ENCODE measurements at regions not wholly inside any gene's neighbourhood (a gene's known extent, or its start where the extent isn't known, plus 50 kb on each side); places are given as distances from the start of the nearest gene placed in this dataset.
A peak's percentile ranks its signal among the peaks of the same experiment; 100 is the strongest.

DNA sequence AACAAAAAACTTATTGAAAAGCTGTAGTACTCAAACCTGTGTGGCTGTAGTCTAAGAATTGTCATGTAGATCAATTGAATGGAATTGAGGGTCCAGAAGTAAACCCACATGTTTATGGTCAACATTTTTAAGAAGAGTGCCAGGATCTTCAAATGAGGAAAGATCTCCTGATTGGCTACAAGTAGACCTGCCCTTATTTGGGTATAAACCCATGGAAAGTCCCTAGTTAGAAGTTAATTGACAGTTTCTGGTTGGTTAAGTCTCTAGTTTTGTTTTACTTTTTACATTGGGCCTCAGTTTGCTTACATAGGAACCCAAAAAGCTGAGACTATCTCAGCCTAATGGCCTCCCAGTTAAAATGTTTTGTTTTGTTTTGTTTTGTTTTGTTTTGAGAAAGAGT is 91.9 kb upstream of the RESF1 start:
- no peak for DNase-seq

DNA sequence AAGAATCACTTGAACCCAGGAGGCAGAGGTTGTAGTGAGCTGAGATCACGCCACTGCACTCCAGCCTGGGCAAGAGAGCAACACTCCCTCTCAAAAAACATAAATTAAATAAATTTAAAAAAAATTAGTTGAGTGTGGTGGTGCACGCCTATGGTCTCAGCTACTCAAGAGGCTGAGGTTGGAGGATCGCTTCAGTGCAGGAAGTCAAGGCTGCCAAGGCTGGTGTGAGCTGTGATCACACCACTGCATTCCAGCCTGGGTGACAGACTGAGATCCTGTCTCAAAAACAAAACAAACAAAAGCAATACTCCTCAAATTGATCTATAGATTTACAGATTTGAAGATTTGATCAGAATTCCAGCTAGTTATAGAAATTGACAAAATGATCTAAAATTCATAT is 92.7 kb upstream of the RESF1 start:
- DNase-seq = no peak

DNA sequence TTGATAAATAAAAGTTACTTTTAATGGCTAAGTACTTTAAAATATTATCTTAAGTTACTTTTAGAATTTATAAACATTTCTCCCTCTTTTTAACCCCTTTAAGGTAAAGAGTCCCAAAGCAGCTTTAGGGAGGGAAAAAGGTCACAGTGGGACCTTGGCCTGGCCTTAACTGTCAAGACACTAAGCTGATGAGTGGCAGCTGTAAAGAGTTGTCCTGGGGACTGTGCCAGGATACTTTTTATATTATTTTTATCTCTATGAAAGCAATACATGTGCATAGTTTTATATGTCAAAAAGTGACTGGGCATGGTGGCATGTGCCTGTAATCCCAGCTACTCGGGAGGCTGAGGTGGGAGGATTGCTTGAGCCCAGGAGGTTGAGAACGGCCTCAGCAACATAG is 94.2 kb upstream of the RESF1 start:
- DNase-seq = no peak

DNA sequence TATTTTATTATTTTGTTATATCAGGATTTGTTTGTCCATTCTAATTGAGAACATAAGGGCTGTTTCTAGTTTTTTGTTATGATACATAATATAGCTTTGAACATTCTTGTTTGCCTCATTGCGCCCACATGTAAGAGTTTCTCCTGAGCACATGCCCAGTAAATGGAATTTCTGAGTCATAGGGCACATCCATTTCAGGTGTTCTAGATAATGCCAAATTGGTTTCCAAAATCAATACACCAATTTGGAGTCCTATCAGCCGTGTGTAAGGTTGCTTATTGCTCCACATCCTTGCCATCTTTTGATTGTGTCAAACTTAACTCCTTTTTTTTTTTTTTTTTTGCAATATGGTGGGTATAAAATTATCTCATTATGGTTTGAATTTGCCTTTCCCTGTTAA is 97.9 kb upstream of the RESF1 start:
- DNase-seq = no peak

DNA sequence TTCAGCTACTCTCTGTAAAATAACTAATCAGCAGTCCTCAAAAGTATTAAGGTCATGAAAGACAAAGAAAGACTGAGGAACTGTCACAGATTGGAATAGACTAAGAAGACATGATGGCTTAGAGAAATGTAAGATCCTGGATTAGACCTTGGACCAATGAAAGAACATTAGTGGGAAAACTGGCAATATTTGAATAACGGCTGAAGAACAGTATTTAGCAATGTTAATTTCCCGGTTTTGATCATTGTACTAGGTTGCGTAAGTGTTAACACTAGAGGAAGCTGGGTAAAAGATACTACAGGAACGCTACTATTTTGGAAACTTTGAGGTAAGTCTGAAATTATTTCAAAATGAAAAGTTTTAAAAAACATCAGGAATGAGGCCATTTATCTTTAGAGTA is 98.8 kb upstream of the RESF1 start:
- DNase-seq = no peak

DNA sequence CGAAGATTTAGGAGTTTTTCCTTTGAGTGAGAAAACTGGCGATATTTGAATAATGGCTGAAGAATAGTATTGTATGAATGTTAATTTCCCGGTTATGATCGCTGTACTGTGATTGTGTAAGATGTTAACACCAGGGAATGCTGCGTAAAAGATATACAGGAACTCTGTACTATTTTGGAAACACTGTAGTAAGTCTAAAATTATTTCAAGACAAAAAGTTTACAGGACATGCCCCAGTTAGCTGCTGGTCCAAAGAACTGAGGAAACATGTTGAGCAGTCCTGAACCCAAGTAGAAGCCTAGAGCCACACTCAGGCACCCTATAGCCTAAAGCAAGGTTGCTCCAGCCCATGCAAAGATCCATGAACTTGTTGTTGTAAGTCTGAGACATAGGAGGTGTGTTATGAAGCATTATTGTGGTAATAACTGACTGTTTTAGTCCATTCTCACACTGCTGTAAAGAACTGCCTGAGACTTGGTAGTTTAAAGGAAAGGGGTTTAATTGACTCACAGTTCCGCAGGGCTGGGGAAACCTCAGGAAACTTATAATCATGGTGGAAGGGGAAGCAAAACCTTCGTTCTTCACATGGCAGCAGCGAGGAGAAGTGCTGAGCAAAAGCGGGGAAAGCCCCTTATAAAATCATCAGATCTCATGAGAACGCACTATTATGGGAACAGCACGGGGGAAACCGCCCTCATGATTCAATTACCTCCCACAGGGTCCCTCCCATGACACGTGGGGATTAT is 99.8 kb upstream of the RESF1 start:
- peak; percentile 7 to 9 for DNase-seq

DNA sequence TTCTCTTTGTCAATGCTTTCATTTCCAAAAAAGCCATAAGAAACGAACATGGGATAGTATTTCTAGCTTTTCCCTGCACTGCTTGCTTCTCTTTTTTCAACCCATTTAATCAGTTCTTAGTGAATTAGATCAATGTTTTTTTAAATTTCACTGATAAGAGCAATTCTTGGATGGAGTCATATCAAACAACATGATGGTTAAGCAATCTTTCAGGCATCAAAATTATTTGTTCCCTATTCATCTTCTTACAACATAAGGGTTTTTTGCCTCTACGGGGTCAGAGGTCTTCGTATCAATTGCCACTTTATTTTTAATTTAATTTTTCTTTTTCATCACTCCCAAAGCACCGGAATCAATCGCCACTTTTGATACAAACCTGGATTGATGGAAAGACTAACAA is 103.8 kb upstream of the RESF1 start:
- DNase-seq = no peak

DNA sequence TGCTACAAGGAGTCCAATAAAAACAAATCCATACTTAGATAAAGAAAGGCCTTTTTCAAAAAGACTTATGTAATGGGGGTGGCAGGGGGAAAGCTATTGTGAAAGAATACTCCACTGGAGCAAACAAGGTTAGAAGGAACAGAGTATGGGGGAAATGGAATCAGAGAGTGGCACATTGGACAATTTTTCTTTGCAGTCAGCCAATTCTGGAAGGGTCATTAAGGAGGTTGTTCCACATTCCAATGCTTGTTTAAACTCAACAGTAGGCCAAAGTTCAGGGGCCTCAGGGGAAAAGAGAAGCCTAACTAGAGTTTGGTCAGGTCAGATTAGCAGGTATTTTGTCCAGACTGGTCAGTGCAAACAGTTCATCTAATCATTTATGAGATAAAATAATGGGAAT is 105.2 kb upstream of the RESF1 start:
- DNase-seq = no peak

DNA sequence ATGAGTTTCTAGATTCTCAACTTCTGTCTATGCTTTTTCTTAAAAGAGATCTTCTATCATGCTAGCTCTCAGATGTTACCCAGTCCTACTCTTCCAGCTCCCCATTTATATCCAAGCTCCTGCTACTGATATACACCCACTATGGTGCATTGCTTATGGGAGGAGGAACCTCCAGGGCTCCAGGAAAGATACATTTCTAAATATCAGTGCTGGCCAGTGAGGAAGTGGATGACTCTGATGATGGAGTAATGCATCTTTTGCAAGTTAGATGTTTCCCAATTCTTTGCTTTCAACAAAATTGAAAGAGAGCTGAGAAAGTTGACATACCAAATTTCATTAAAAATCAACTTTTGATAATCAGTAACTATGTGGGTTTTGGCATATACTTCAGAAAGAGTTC is 105.7 kb upstream of the RESF1 start:
- DNase-seq = no peak

DNA sequence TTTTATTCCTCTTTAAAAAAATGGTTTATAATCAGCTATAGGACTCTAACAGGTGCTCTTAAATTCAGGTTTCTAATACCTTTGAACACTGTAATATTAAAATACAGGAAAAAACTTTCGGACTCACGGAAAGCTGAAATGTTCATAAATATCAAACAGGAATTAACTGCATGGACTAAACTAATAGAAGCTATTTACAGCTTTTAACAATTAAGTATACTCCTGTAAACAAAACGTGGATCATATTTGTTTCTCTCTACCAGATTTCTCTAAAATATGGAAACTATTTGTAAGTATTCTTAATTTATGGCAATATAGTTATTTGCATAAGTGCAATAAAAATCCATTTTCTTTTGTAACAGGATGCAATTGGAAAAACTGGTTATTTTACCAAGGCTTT is 108.9 kb upstream of the RESF1 start:
- no peak for DNase-seq

DNA sequence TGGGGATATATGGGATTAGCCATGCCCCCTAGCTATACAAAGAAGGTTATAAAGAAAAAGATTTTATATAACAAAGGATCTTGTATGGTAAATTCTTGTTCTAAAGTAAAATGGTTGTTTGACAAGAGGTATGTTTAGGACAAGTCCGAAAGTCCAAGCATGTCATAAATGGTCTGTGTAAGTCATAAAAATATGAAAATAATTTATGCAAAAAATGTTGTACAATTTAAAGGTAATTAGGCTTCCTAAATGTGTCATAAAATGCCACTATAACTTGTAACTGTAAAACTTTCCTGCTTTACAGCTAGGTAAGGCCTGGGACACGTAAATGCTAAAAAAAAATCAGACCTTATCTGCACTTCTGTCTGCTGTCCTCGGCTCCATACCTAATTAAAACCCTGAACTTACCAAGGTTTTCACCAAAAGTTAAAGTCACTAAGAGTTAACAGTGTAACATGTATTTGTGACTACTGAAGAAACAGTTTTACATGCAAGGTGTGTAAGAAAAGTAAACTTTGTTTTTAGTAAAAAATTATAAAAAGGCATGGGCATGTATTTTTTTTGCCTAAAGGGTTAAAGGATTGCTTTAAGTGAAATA is 110.0 kb upstream of the RESF1 start:
- no peak for DNase-seq

DNA sequence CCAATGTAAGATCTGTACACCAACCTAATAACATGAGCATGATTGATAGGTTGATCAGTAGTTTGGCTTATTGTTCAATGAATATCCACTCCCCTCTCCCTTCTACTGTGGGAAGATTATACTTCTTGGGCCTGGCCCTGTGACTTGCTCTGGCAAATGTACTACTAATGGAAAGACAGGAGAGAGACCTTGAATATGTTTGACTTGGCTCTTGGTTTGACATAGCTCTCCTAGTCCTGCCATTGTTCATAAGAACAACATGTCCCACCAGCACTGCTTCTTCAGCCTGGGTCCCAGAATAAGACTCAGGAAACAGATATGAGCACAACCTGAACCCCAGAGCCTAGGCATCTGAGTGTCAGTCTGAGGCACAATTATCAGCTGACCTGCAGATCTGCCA is 112.8 kb upstream of the RESF1 start:
- no peak for DNase-seq

DNA sequence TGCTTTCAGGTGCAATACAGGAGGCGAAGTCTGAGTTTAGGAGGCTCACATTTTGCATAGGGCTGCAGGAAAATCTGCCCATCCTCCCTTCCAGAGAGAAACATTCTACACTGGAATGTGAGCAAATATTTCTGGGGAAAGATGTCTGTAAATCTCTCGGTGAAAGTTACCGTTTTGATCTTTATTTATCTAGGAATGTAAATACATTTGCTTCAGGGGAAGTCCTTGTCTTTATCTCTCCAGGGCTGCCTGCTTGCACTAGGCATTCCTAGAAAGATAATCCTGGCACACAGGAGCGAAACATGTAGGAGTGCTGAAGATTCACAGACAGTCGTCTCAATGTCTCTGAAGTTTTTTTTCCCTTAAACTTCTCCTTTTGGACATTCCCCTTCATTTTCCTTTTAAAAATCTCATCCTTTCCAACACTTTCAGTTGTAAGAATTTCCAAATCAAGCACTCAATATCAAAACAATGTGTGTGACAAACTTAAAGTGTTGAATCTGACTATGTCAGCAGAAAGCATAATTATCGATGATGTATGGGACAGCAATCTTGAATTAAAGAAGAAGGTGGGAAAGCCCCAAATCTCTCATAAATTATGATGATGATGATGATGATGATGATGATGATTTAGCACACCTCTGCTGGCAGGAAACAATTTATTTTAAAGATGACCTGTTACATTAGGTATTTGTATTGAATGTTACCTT is 113.4 kb upstream of the RESF1 start:
- no peak for DNase-seq

DNA sequence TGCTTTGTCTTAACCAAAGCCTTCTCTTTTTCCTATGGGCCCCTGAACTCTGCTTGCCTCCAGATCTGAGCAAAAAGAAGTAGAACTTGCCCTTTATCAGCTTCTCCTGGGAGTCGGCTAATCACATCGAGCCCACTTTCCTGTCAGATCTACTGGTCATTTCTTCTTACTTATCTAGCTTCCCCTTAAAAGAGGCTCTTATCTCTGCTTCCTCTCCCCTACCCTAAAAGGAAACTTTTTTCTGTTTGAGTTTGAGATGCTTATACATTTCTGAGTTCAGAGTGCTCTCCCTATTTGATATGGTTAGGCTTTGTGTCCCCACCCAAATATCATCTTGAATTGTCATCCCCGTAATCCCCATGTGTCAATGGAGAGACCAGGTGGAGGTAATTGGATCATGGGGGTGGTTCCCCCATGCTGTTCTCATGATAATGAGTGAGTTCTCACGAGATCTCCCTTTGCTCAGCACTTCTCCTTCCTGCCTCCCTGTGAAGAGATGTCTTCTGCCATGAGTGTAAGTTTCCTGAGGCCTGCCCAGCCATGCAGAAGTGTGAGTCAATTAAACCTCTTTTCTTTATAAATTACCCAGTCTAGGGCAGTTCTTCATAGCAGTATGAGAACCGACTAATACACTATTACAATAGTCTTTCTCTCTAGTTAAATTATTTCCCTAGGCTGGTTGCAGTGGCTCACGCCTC is 114.7 kb upstream of the AMN1 start:
- DNase-seq = no peak

DNA sequence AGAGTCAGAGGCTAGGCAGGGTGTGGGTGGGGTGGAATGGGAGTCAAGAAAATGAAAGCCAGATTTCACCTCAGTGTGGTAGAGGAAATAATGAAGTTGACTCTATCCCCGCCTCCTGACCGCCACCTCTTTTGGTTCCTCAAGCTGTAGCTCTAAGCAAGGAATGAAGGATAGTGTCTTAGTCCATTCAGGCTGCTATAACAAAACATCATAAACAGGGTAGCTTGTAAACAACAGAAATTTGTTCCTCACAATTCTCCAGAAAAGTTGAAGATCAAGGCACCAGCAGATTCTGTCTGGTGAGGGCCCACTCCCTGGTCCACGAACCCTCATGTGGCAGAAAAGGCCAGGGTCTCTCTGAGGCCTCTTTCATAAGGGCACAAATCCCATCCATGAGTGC is 109.1 kb upstream of the AMN1 start:
- DNase-seq = no peak

DNA sequence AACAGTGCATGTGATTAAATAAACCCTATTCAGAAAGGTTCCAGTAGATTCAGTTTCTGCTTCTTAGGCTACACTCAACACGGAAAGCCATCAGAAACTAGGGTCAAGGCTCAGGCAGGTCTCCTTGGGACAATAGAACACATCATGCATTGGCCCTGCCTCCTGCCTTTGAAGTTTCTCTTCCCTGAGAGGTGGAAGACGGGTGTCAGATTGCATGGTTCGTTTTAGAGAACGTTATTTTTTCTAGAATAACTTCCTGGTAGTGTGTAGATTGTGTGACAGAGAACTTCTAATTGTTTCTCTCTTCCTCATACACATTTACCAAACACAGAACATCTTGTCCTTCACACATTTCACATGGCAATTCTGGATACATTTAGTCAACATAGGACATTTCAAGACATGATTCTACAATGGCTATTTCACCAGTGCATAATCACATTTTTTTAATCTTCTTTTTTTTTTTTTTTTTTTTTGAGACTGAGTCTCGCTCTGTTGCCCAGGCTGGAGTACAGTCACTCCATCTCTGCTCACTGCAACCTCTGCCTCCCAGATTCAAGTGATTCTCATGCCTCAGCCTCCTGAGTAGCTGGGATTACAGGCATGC is 106.6 kb upstream of the AMN1 start:
- no peak for DNase-seq

DNA sequence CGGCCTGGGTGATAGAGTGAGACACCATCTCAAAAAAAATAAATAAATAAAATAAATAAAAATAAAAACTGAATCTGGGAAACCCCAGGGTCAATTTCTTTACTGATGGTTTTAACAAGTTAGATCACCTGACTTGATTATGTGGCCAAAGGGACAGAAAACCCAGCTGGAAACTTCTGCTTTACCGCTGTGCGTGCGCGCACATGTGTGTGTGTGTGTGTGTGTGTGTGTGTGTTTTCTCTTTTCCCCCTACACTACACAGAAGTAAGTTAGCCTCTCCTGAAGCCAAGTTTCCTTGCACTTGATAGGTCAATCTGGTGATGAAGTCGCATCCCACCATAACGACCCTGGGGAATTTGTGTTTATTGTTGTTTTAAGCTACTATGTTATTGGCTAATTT is 105.3 kb upstream of the AMN1 start:
- no peak for DNase-seq

DNA sequence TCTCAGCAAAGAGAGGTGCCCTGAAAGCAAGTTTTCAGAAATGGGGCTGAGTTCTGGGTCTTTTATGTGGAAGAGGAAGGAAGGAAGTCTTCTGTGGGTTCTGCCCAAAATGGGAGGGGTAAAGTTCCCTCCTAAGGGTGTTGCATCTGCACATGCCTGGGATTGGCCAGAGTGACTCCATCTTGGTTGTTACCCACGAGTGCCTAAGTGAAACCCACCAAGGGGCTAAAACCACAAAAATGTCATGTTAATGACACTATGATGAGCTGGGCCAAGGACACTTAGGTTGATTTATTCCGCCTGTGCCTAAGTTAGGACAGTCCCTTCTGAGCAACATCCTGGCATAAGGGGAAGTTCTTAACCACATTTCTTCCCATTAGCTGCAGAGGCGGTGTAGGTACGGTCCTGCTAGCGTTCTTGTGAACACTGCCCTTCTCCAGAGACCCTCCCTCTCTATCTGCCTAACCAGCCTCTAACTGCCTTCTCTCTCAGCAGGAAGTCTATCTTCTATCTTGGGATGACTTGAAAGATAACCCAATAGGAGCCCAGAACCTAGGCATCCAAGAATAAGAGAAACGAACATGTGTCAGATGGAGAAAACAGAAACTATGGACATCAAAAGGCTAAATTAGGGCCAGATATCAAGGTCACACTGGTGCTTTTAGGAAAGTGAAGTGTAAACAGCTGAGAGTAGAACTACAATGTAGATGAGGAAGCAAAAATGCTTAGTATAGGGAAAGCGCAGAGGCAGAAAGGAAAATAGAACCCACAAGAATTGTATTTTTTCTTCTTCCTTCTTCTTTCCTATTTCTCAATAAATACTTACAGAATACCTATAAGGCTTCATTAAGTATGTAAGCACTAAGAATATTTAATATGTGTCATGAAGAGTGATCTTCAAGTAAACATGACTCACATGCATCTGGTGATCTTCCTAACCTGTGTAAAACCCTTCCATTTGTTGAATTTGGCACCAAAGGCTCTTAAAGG is 104.2 kb upstream of the AMN1 start:
- DNase-seq = peak; percentile 19 to 24

DNA sequence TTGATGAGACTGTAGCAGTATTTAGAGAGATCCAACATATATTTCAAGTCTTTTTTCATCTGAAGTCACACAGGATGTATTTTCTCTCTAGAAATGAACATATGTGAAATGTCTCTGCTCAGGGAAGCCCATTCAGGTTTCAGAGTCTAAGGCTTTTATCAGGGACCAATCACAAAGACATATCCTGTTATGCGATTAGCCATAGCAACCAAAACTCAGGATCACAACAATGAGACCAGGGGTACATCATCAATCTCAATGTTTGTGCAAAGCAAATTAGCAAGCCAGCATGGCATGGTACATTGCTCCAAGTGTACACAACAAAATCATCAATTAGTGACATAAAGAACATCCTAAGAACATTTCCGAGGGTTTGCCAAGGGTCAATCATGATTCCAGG is 99.2 kb upstream of the AMN1 start:
- no peak for DNase-seq

DNA sequence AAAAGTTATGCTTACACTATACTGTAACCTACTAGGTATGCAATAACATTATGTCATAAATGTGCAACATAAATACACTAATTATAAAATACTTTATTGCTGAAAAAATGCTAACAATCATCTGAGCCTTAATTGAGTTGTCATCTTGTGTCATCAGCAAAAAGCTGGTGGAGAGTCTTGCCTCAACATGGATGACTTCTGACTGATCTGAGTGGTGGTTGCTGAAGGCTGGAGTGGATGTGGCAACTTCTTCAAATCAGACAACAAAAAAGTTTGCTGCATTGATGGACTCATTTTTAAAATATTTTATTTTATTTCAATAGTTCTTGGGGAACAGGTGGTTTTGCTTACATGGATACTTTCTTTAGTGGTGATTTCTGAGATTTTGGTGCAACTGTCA is 93.9 kb upstream of the AMN1 start:
- no peak for DNase-seq

DNA sequence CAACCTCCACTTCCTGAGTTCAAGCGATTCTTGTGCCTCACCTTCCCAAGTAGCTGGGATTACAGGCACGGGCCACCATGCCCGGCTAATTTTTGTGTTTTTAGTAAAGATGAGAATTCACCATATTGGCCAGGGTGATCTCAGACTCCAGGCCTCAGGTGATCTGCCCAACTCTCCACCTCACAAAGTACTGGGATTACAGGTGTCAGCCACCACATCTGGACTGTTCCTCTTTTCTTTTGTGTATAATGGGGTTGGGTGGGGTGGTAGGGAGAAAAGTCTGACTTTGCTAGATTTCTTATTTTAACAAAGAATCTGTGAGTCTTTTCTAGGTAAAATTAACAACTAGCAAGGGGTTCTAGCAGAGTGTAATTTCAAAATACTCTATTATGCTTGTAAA is 92.7 kb upstream of the AMN1 start:
- no peak for DNase-seq

DNA sequence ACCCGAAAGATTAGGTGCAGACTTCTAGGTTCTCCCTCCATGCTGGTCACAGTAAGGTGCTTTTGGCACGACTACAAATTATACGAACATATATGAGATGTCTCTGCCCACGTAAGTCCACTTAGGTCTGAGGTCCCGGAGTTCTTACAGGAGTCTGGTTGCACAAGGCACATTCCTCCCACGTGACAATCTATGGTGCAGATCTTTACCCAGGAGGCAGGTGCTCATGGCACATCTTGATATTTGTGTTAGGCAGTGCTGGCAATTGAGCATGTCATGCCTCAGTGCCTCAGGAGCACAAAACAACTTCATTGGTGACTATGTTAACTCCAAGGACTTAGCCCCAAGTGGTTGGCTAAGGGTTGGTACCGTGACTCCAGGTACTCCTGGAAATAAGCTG is 92.0 kb upstream of the AMN1 start:
- DNase-seq = no peak
